ENCODE measurements at regions not wholly inside any gene's neighbourhood (a gene's known extent, or its start where the extent isn't known, plus 50 kb on each side); places are given as distances from the start of the nearest gene placed in this dataset.
A peak's percentile ranks its signal among the peaks of the same experiment; 100 is the strongest.
"Not testable (repeated sequence)": the region's sequence is repeated elsewhere in the genome, so short reads cannot be mapped to it uniquely, and the experiment has no call there.

DNA sequence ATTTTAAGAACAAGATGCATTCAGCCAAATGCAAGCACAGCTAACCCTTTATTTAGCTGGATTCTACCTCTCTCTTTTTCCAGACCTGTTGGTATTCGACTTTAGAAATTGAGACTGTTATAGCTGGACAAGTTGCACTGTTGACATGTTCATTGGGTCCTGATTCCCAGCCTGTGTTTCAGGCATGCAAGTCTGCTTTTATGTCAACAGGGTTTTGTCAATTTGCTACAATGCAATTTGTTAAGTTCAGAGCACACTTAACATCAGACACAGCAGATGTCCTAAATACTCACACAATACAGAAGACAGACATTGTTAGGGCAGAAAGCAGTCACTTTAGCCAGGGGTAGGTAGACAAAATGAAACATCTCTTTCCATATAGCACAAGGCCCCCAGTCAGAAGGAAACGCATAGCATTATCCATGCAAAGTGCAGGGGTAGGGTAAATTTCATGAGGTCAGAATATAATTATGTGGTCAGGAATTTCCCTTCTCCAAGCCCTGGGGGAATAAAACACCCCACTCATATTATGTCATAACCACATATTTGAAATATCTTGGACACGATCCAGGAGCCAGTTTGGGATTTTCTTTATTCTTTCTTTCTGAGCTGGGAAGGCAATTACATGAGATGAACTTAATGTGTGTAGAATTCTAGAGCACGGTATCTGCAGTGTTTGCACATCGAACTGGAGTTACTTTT is 504.1 kb downstream of the NTRK3 start:
- DNase-seq (ENCODE audit: low read depth in 2 of 2) = peak; percentile 89 to 91

DNA sequence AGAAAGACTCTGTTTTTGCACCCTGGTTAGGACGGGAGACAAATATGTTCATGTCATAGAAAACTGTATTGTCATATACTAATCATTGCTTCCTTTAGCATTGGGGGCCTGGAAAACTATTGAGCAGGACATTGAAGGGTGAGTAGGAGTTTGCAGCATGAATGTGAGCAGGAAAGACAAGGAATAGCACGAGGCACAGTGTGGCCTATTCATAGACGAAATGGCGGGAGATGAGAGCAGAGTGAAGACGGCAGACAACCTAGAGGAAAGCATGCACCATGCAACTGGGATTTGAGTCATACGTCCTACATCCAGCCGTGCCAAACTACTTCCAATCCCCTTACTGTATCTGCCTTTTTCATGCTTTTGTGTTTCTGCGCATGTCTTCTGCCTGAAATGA is 508.1 kb downstream of the NTRK3 start:
- no peak for DNase-seq (ENCODE audit: low read depth in 2 of 2)

- no peak for DNase-seq (ENCODE audit: low read depth in 2 of 2)
Measured at GRCh38 chr15:87747087-87747486, 509.5 kb downstream of the NTRK3 start.

GRCh38 chr15:87746333-87746732 is 510.2 kb downstream of the NTRK3 start:
- no peak for DNase-seq (ENCODE audit: low read depth in 2 of 2)

- DNase-seq (ENCODE audit: low read depth in 2 of 2) = no peak
Measured at GRCh38 chr15:87744815-87745214, 511.7 kb downstream of the NTRK3 start.

DNA sequence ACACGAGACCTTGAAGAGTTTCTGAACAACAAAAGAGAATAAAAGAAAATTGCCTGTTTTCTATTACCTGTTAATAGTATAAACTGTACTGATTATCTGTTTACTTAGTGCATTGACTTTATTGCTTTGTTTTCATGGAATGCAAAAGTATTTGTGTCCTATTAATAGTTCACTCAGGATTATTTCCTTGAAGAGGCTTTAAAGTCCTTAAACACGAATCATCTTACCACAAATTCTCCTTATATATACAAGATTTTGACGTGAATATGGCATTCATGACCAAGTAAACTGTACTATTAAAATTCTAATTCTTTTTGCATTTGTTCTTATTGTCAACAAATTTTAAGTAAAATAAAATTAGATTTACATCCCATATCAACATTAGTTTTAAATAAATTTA is 513.0 kb downstream of the NTRK3 start:
- no peak for DNase-seq (ENCODE audit: low read depth in 2 of 2)

DNA sequence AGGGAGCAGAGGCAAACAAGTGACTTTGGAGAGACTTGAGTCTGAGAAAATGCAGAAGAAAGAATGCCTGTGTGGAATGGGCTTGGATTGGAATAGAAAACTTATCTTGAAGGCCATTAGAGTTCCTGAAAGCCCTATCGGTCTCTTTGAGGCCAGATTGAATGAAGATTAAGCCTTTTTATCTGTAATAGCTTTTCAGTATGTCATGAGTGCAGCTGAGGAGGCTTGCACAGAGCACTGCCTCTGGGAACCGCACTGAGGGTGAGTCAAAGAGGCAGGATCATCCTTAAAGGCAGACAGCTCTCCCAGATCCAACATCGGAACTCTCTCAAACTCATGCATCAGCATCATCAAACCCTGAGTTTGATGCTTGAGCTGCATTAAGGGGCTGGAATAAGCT is 515.2 kb downstream of the NTRK3 start:
- no peak for DNase-seq (ENCODE audit: low read depth in 2 of 2)

DNA sequence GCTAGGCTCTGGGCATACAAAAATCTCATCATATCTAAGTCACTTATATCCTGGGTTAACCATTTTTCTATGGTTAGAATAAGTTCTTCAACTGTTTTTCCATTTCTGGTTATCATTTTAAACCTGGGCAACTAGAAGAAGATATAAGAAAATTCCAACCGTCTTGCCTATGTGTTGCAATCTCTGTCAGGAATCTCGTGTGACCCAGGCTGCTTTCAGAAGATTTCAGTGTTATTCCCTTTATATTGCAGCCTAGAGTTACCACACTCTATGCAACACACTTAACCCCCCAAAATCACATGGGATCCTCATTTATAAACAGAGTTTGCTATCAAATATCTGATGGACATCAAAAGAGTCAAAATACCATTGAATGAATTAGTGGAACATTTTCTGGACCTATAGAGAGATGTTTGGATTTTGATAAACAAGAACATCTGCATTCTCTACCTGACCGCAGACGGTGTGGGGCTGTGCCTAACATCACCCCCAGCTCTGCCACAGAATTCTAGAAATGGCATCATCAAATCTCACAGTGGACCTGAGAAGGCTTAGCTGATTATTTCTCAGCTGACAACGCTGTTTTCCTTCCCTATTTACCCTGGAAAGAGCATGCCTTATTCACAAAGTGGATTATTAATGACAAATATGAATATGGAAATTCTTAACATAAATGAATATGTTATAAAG is 515.7 kb downstream of the NTRK3 start:
- DNase-seq (ENCODE audit: low read depth in 2 of 2) = no peak

DNA sequence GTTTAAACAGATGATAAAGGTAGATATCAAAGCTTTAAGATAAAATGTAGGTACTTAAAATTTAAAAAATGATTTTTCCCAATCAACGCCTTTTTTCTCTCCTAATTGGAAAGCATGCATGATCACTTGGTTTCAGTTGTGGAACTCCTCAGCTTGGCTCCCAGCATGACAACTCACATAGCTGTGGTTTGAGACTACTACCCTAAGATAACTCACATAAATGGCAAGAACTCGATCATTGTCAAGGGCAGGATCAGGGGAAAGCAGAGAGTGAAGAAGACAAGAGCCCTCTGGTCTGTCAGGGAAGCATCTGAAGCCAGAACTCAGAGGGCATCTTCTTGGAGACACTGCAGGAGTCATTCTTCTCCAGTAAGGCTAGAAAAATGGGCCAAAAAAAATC is 516.7 kb downstream of the NTRK3 start:
- DNase-seq (ENCODE audit: low read depth in 2 of 2) = no peak

DNA sequence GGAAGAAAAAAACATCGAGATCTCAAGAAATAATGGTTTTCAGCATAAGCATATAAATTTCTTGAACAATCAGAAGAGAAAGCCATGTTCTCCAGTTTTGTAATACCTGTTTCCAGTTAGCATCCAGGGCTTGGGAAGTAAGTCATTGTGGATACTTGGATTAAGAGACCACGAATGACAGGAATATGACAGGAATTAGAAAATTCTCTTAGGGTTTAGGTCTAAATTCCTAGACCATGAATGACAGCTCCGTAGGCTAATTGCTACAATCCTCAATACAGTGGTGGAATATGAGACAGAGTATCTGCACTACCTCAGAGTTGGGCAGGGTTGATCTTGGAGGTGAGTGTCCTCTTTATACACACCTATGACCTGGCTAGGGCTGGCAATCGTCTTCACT is 517.5 kb downstream of the NTRK3 start:
- DNase-seq (ENCODE audit: low read depth in 2 of 2) = no peak

GRCh38 chr15:87737460-87737859 is 519.1 kb downstream of the NTRK3 start:
- DNase-seq (ENCODE audit: low read depth in 2 of 2) = not testable (repeated sequence)

- no peak for DNase-seq (ENCODE audit: low read depth in 2 of 2)
Measured at GRCh38 chr15:87736891-87737389, 519.6 kb downstream of the NTRK3 start.

- peak; percentile 68 to 72 for DNase-seq (ENCODE audit: low read depth in 2 of 2)
Measured at GRCh38 chr15:87736401-87736800, 520.1 kb downstream of the NTRK3 start.

GRCh38 chr15:87735522-87735921 is 521.0 kb downstream of the NTRK3 start:
- no peak for DNase-seq (ENCODE audit: low read depth in 2 of 2)

- DNase-seq (ENCODE audit: low read depth in 2 of 2) = no peak
Measured at GRCh38 chr15:87734571-87735373, 521.8 kb downstream of the NTRK3 start.

DNA sequence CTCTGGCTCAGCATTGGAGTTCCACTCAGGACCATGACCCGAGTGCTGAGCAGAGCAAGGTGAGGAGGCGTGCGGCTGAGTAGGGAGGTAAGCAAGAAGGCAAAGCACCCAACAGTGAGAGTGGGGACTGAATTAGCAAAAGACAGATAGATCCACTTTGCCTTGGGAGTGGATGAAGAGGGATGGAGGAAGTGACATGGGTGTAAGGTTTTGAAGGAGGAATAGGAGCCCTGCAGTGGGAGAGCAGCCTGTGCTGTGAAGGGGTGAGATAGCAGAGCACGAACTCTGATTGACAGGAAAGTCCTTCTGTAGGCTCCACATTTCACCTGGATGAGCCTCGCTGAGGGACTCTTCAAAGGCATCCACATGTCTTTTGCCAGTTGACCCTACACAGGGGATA is 522.6 kb downstream of the NTRK3 start:
- DNase-seq (ENCODE audit: low read depth in 2 of 2) = no peak

DNA sequence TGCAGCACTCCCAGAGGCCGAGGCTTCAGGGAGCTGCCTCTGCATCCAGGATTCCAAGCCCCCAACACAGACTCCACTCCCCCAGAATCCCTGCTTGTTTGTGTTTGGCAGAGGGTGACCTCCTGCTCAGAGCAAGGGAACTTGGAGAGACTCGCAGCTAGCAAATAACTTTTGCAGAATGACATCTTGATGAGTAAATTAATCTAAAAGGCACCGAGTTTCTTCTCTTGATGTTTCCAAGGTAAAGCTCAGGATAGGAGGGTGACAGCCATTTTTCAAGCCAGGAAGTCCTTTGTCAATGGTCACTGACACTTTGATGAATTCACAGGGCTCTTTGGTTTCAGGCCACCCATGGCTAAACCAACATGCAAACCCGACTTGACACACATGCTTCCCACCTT is 523.0 kb downstream of the NTRK3 start:
- no peak for DNase-seq (ENCODE audit: low read depth in 2 of 2)

DNA sequence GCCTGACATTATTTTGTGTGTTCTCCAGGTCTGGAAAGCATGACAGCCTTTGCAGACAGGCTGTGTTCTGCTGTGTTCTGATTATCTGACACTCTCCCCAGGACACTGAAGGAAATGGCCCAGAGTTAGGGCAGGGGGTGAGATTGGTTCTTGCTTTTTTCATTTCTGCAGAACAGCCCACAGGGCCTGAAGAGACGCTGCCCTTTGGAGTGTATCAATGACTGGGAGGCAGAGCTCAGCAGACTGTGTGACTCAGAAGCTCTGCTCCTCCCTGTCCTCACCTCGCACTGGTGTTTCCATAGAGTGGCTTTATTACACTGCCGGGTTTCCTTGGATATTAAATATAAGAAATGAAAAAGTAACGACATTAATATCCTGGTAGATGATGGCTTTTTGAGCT is 523.6 kb downstream of the NTRK3 start:
- no peak for DNase-seq (ENCODE audit: low read depth in 2 of 2)

GRCh38 chr15:87731630-87732029 is 524.9 kb downstream of the NTRK3 start:
- no peak for DNase-seq (ENCODE audit: low read depth in 2 of 2)

DNA sequence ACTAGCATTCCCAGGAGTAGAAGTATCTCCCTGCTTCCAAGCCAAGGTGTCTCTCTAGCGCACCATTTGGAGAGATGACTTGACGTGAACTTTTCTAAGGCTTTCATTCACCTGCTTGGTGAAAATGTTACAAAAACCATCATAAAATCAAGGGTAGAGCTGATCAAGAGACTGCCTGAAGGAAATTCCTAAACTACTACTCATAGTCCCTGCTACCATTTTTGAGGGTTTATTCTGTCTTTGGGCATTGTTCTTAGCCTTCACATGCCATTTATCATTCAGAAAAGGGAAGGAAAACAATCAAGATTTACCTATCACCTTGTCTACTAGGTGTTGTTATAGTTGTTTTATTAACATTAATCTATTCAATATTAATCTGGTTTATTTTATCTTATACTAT is 525.8 kb downstream of the NTRK3 start:
- DNase-seq (ENCODE audit: low read depth in 2 of 2) = no peak

DNA sequence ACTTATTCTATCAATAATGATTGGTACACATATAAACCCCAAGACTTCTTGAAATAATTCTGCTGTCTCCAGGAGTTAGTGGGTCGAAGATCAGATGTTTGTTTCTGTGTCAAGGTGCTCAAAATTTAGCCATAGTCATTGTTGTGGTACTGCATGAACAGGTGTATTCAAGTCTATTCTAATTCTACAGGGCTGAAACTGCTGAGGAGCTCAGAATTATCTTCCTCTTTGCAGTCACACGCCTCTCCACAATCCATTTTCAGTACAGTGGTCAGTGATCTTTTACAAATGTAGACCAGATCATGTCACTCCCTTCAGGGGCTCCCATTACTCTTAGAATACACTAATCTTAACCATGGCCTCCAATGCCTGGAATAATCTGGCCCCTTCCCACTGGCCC is 527.5 kb downstream of the NTRK3 start:
- DNase-seq (ENCODE audit: low read depth in 2 of 2) = no peak

DNA sequence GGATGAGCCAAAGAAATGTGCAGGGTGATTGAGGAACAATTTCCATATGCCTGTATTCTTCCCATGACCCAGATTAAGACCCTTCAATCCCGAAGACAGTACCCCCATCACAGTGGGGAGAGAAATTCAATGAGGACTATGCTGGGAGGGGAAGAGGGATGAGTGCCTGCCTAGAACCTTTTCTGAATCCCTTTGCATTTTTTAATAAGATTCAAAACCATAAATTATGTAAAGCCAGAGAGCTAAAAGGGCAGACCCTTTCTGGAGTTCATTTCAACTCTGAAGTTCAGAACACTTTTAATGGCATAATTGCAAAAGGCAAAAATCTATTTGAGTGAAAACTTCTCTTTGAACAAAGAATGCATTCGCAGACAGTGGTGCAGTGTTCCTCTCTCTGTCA is 529.5 kb downstream of the NTRK3 start:
- DNase-seq (ENCODE audit: low read depth in 2 of 2) = no peak

GRCh38 chr15:87724330-87724729 is 532.2 kb downstream of the NTRK3 start:
- DNase-seq (ENCODE audit: low read depth in 2 of 2) = no peak

Measured in fibroblast of skin of left biceps (primary cell).